A549 (cell line): ENCODE measurements at regions not wholly inside any gene's neighbourhood (a gene's known extent, or its start where the extent isn't known, plus 50 kb on each side); places are given as distances from the start of the nearest gene placed in this dataset.

ENCODE experiments used
- ESRRA ChIP-seq: fragments of 150-350 bp; IDR thresholded peaks from 2 replicates; pipeline ENCODE4 v1.6.1; 2014; ENCODE audit warnings: mild to moderate bottlenecking, low read length, borderline replicate concordance
- GATA3 ChIP-seq: IDR thresholded peaks from 2 replicates; pipeline ENCODE4 v1.6.1; 2012; ENCODE audit warnings: borderline replicate concordance
- HDAC2 ChIP-seq: fragments of 200-600 bp; sonication (generic); IDR thresholded peaks from 2 replicates; pipeline ENCODE4 v1.6.1; 2016
- RNF2 ChIP-seq: fragments of 200-600 bp; sonication (generic); IDR thresholded peaks from 2 replicates; pipeline ENCODE4 v1.6.1; 2016; ENCODE audit warnings: low read depth, mild to moderate bottlenecking, antibody characterized with exemption, moderate library complexity, borderline replicate concordance
- TF ChIP-seq, protein P1 (sequence below): fragments of >200 bp; sonication (Bioruptor Twin); formaldehyde crosslinking; IDR thresholded peaks from 3 replicates; pipeline ENCODE4 v1.5.1; 2016

GRCh38 chr11:33989461-33989860 lies 62.1 kb upstream of the CAPRIN1 start:
- TF ChIP-seq, protein P1, sequence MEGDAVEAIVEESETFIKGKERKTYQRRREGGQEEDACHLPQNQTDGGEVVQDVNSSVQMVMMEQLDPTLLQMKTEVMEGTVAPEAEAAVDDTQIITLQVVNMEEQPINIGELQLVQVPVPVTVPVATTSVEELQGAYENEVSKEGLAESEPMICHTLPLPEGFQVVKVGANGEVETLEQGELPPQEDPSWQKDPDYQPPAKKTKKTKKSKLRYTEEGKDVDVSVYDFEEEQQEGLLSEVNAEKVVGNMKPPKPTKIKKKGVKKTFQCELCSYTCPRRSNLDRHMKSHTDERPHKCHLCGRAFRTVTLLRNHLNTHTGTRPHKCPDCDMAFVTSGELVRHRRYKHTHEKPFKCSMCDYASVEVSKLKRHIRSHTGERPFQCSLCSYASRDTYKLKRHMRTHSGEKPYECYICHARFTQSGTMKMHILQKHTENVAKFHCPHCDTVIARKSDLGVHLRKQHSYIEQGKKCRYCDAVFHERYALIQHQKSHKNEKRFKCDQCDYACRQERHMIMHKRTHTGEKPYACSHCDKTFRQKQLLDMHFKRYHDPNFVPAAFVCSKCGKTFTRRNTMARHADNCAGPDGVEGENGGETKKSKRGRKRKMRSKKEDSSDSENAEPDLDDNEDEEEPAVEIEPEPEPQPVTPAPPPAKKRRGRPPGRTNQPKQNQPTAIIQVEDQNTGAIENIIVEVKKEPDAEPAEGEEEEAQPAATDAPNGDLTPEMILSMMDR, result no peak
- TF ChIP-seq HDAC2 (no peak), GATA3 (no peak), ESRRA (no peak), RNF2 (no peak)
